GM23248 (cell line): ENCODE measurements at regions not wholly inside any gene's neighbourhood (a gene's known extent, or its start where the extent isn't known, plus 50 kb on each side); places are given as distances from the start of the nearest gene placed in this dataset.

ENCODE experiments used
- DNase-seq: peaks from one replicate; pipeline ENCODE4 v3.0.0-alpha.2; 2015
- H2AFZ ChIP-seq: fragments of 200-600 bp; sonication (generic); 2 replicates; pipeline ENCODE4 v1.6.1; 2016; ENCODE audit warnings: antibody characterized with exemption
- H3F3A ChIP-seq: fragments of 200-600 bp; sonication (generic); 2 replicates; pipeline ENCODE4 v1.6.1; 2016; ENCODE audit warnings: mild to moderate bottlenecking, antibody characterized with exemption, mixed run types; ENCODE audit not compliant: insufficient read depth
- H3K27ac ChIP-seq: fragments of 200-600 bp; sonication (generic); 2 replicates; pipeline ENCODE4 v1.5.1; 2016; ENCODE audit warnings: mild to moderate bottlenecking
- H3K27me3 ChIP-seq: fragments of 200-600 bp; sonication (generic); replicated peaks from 2 replicates; pipeline ENCODE4 v1.6.1; 2016; ENCODE audit warnings: mild to moderate bottlenecking; ENCODE audit not compliant: insufficient read depth
- H3K36me3 ChIP-seq: fragments of 200-600 bp; sonication (generic); 2 replicates; pipeline ENCODE4 v1.6.1; 2016; ENCODE audit warnings: low read depth, mild to moderate bottlenecking
- H3K4me1 ChIP-seq: fragments of 200-600 bp; sonication (generic); 2 replicates; pipeline ENCODE4 v1.6.1; 2016; ENCODE audit warnings: mild to moderate bottlenecking; ENCODE audit not compliant: insufficient read depth
- H3K4me2 ChIP-seq: fragments of 200-600 bp; sonication (generic); one replicate; pipeline ENCODE4 v1.6.1; 2016; ENCODE audit warnings: mild to moderate bottlenecking; ENCODE audit not compliant: unreplicated experiment
- H3K4me3 ChIP-seq: fragments of 200-600 bp; sonication (generic); 2 replicates; pipeline ENCODE4 v1.5.1; 2016; ENCODE audit warnings: mild to moderate bottlenecking
- H3K79me2 ChIP-seq: fragments of 200-600 bp; sonication (generic); 2 replicates; pipeline ENCODE4 v1.6.1; 2016; ENCODE audit warnings: mild to moderate bottlenecking; ENCODE audit not compliant: insufficient read depth
- H3K9ac ChIP-seq: fragments of 200-600 bp; sonication (generic); 2 replicates; pipeline ENCODE4 v1.6.1; 2016; ENCODE audit warnings: mild to moderate bottlenecking
- H3K9me2 ChIP-seq: fragments of 200-600 bp; sonication (generic); 2 replicates; pipeline ENCODE4 v1.6.1; 2016; ENCODE audit warnings: mixed run types, mild to moderate bottlenecking, moderate library complexity; ENCODE audit not compliant: insufficient read depth
- H3K9me3 ChIP-seq: fragments of 200-600 bp; sonication (generic); one replicate; pipeline ENCODE4 v1.6.1; 2017; ENCODE audit warnings: low read depth
- H4K20me1 ChIP-seq: fragments of 200-600 bp; sonication (generic); 2 replicates; pipeline ENCODE4 v1.6.0; 2016; ENCODE audit not compliant: insufficient read depth
- EZH2 ChIP-seq: fragments of 200-600 bp; sonication (generic); IDR thresholded peaks from 2 replicates; pipeline ENCODE4 v1.6.1; 2018; ENCODE audit warnings: antibody characterized with exemption, mild to moderate bottlenecking; ENCODE audit not compliant: insufficient read depth, poor library complexity, severe bottlenecking
- EZH2phosphoT487 ChIP-seq: fragments of 200-600 bp; sonication (generic); IDR thresholded peaks from 2 replicates; pipeline ENCODE4 v1.6.1; 2018; ENCODE audit warnings: antibody characterized with exemption, moderate library complexity, mild to moderate bottlenecking, low read depth; ENCODE audit not compliant: insufficient read depth
- WGBS, 2 experiments: methylation state at CpG; one replicate each; pipeline ENCODE4 v1.1.6; 2015 to 2017; ENCODE audit warnings: low lambda C conversion rate in 2 of 2, low coverage in 1 of 2; ENCODE audit errors: missing lambda C conversion rate in 2 of 2; 5-methylcytosine and 5-hydroxymethylcytosine counted together
- in situ Hi-C: fragments of 300-500 bp; cut with MboI; formaldehyde crosslinking; loops from 2 replicates; pipeline ENCODE4 v1.15.0; 2020

DNA sequence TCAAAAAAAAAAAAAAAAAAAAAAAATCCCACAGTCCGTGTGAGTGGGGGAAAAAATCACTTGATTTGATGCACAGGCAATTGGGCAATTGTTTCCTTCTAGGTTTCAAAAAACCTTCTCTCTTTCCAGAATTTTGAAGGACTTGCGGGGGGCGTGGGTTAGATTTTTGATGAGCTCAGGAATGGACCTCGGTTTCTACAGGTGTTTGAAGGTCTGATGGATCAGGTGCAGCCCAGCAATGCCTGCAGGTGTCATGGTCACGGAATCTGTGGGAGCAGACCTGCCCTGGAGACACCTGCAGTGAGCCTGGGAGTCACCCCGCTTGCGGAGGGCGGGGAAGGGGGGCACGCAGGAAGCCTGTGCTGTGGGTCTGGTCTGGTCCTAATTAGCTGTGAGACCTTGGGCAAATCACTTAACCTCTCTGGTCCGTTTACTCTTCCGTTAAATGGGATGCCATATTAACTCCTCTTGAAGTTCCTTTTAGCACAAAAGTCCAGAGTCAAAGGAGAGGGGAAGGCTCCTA, 174.2 kb downstream of the IRF8 start:
- 42 to 43% methylated on average over 9 to 11 of the region's 11 CpGs for WGBS, 2 experiments
- H3K4me1 ChIP-seq, result no peaks in the 10 kb centered on the region
- H3K4me3 ChIP-seq, result no peak overlapping the region
- DNase-seq, result no peak
- H3K27me3 ChIP-seq, result peaks cover 23% of the 10 kb centered on the region
- no peaks in the 10 kb centered on the region for H3K79me2 ChIP-seq
- H3K9me2 ChIP-seq, result no peaks in the 10 kb centered on the region
- no peaks in the 10 kb centered on the region for H3K36me3 ChIP-seq
- no peaks in the 10 kb centered on the region for H4K20me1 ChIP-seq
- no peak overlapping the region for H2AFZ ChIP-seq
- TF ChIP-seq EZH2phosphoT487, result no peak
- no peak for TF ChIP-seq EZH2
- no peaks in the 10 kb centered on the region for H3F3A ChIP-seq
- no peak overlapping the region for H3K9ac ChIP-seq
- no peak overlapping the region for H3K27ac ChIP-seq
- H3K4me2 ChIP-seq, result no peak overlapping the region
- in situ Hi-C loops, result loop anchor here (5.0 kb wide), 1 partner anchor 449 kb away; no protein-coding TSS in a partner anchor
- no peaks in the 10 kb centered on the region for H3K9me3 ChIP-seq

DNA sequence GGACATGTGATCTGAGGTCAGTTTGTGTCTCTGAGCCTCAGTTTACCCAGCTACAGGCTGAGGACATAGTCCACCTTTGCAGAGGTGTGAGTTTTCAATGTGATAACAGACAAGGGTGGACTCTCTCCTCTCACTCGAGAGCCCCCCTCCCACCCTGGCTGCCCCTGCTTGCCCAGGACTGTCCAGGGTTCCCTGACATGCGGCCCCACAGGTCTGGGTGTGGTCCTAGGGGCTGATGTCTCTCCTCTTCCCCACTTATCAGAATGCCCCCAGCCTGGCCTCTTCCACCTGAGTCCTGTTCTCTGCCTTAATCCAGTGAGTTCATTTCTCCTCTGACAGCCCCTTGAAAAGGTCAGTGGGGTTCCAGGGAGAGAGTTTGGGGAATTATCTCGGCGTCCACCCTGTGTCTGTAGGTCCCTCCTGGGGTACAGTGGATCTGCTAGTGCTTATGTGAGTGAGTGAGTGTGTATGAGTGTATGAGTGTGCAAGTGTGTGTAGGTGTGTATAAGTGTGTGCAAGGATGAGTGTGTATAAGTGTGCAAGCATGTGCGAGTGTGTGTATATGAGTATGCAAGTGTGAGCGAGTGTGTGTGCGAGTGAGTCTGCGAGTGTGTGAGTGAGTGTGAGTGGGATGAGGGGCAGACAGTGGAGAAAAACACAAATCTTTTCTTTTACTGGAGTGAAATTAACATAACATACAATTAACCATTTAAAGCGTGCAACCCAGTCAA, 175.0 kb downstream of the IRF8 start:
- DNase-seq, result no peak
- 80 to 84% methylated on average over 9 of the region's 9 CpGs for WGBS, 2 experiments

DNA sequence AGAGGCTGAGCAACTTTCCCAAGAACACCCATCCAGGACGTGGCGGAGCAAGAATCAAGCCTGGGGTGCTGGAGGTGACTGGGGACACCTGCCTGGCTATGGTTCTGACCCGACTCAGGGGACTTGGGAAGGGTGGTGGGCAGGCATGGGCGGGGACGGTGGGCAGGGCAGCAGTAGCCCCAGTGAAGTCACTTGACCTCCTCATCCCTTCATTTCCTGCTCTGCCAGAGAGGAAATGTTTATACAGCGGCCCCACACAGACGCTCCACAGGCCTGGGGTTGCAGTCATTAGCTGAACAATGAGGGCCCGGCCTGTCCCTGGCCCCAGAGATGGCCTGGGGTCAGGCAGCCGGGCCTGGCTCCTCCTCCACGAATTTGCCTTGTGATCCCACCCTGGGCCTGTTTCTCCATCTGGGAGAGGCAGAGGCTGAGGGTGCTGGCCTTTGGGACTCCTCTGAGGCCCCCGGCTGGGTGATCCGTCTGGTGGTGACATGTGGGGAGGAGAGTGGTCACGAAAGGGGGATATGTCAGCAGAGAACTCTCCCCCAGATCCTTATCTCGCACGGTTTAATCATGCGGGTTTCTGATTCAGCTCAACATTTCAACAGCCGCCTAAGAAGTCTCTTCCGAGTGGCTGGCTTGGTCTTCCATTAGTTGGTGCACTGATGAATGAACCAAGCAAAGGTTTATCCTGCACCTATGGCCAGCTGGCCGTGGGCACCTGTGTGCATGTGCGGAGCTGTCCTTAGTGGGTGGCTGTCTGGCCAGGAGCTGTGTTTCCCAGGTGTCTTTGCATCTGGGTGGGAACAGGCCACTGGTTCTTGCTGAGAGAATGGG, 175.9 kb downstream of the IRF8 start:
- no peak overlapping the region for H3K4me3 ChIP-seq
- H3K27me3 ChIP-seq, result peaks cover 22% of the 10 kb centered on the region
- no peaks in the 10 kb centered on the region for H3K36me3 ChIP-seq
- WGBS, 2 experiments, result 60 to 67% methylated on average over 20 of the region's 20 CpGs
- no peak overlapping the region for H3K4me2 ChIP-seq
- TF ChIP-seq EZH2phosphoT487, result no peak
- TF ChIP-seq EZH2, result no peak
- no peaks in the 10 kb centered on the region for H3K4me1 ChIP-seq
- no peak for DNase-seq
- H4K20me1 ChIP-seq, result no peaks in the 10 kb centered on the region
- no peaks in the 10 kb centered on the region for H3K79me2 ChIP-seq
- no peak overlapping the region for H3K9ac ChIP-seq
- H3K9me3 ChIP-seq, result no peaks in the 10 kb centered on the region
- no peaks in the 10 kb centered on the region for H3K9me2 ChIP-seq
- H3K27ac ChIP-seq, result no peak overlapping the region
- H3F3A ChIP-seq, result no peaks in the 10 kb centered on the region
- no peak overlapping the region for H2AFZ ChIP-seq
- in situ Hi-C loops, result loop anchor here (5.0 kb wide), 1 partner anchor 447 kb away; no protein-coding TSS in a partner anchor

More for the DNA sequence above, 175.0 kb downstream of the IRF8 start:
- H3K36me3 ChIP-seq, result no peaks in the 10 kb centered on the region
- H3K27ac ChIP-seq, result no peak overlapping the region
- no peaks in the 10 kb centered on the region for H3K9me2 ChIP-seq
- H3K4me2 ChIP-seq, result no peak overlapping the region
- peaks cover 17% of the 10 kb centered on the region for H3K27me3 ChIP-seq
- no peaks in the 10 kb centered on the region for H3K4me1 ChIP-seq
- H3K79me2 ChIP-seq, result no peaks in the 10 kb centered on the region
- H4K20me1 ChIP-seq, result no peaks in the 10 kb centered on the region
- H3F3A ChIP-seq, result no peaks in the 10 kb centered on the region
- TF ChIP-seq EZH2 (no peak), EZH2phosphoT487 (no peak)
- no peaks in the 10 kb centered on the region for H3K9me3 ChIP-seq
- no peak overlapping the region for H3K9ac ChIP-seq
- no peak overlapping the region for H3K4me3 ChIP-seq
- H2AFZ ChIP-seq, result no peak overlapping the region
- in situ Hi-C loops, result loop anchor here (5.0 kb wide), 1 partner anchor 448 kb away; no protein-coding TSS in a partner anchor

DNA sequence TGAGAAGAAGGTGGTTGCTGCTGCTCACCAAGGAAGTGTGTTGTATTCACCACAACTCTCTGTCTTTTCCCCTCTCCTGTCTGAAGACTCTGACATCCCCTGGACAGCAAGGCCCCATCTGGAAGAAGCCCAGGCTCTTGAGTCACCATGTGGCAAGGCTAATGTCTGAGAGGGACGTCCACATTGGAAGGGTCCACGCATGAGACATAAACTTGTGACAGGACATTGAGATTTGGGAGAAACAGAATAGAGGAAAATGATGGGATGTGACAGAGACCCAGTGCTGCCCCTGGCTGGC, 176.5 kb downstream of the IRF8 start:
- H3K4me2 ChIP-seq, result no peak overlapping the region
- H2AFZ ChIP-seq, result no peak overlapping the region
- H3K9me2 ChIP-seq, result no peaks in the 10 kb centered on the region
- H4K20me1 ChIP-seq, result no peaks in the 10 kb centered on the region
- no peaks in the 10 kb centered on the region for H3F3A ChIP-seq
- H3K27ac ChIP-seq, result no peak overlapping the region
- H3K4me3 ChIP-seq, result no peak overlapping the region
- DNase-seq, result no peak
- no peaks in the 10 kb centered on the region for H3K4me1 ChIP-seq
- H3K27me3 ChIP-seq, result peaks cover 28% of the 10 kb centered on the region
- H3K36me3 ChIP-seq, result no peaks in the 10 kb centered on the region
- H3K9me3 ChIP-seq, result no peaks in the 10 kb centered on the region
- 59 to 60% methylated on average over 2 of the region's 2 CpGs for WGBS, 2 experiments
- TF ChIP-seq EZH2phosphoT487 (no peak), EZH2 (no peak)
- in situ Hi-C loops, result no loop called here
- H3K79me2 ChIP-seq, result no peaks in the 10 kb centered on the region
- no peak overlapping the region for H3K9ac ChIP-seq
